Ectodermal cell (in vitro differentiated cells): ENCODE measurements at regions not wholly inside any gene's neighbourhood (a gene's known extent, or its start where the extent isn't known, plus 50 kb on each side); places are given as distances from the start of the nearest gene placed in this dataset.

ENCODE experiments used
- H3K27ac ChIP-seq: 2 replicates; pipeline ENCODE4 v1.7.0; 2013; ENCODE audit warnings: mild to moderate bottlenecking, low read depth, low read length; ENCODE audit not compliant: insufficient read depth, poor library complexity, severe bottlenecking
- H3K27me3 ChIP-seq: 2 replicates; pipeline ENCODE4 v1.7.0; 2013; ENCODE audit warnings: mild to moderate bottlenecking, low read length; ENCODE audit not compliant: insufficient read depth, control insufficient read depth, poor library complexity, severe bottlenecking
- H3K36me3 ChIP-seq: one replicate; pipeline ENCODE4 v1.7.0; 2013; ENCODE audit warnings: low read length; ENCODE audit not compliant: control insufficient read depth, insufficient read depth
- H3K4me1 ChIP-seq: one replicate; pipeline ENCODE4 v1.7.0; 2013; ENCODE audit warnings: low read length; ENCODE audit not compliant: control insufficient read depth, insufficient read depth
- H3K4me3 ChIP-seq: 2 replicates; pipeline ENCODE4 v1.7.0; 2013; ENCODE audit warnings: low read depth, low read length, control low read depth; ENCODE audit not compliant: insufficient read depth
- H3K9me3 ChIP-seq: 2 replicates; pipeline ENCODE4 v1.7.0; 2013; ENCODE audit warnings: mild to moderate bottlenecking, low read length, moderate library complexity; ENCODE audit not compliant: control insufficient read depth
- WGBS, 2 experiments: methylation state at CpG; one replicate each; pipeline ENCODE4 v1.1.7; 2013; ENCODE audit warnings: missing lambda C conversion rate in 2 of 2; 5-methylcytosine and 5-hydroxymethylcytosine counted together

DNA sequence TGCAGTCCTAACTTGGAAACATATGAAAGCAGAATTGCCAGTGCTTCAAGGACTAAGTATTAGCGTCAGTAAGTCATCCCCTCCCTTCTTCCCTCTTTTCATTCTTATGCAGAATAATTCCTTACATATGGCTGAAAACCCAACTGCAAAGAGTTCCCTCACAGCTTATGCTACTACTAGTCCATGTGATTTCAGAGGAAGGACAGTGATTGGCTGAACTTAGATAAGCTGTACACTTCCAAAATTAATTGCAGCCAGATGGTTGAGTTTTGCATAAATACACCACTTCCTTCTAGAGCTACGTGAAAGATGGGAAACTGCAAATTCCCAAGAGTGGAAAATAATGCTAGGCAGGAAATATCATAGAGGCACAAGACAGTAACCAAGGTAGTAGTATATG, 730.4 kb downstream of the OLFM4 start:
- Histone ChIP-seq H3K36me3 (no peaks in the 10 kb centered on the region), H3K27me3 (no peaks in the 10 kb centered on the region), H3K4me1 (no peaks in the 10 kb centered on the region), H3K9me3 (no peaks in the 10 kb centered on the region), H3K27ac (no peak overlapping the region), H3K4me3 (no peak overlapping the region)
- WGBS, 2 experiments = 76 to 81% methylated on average over 2 of the region's 2 CpGs

DNA sequence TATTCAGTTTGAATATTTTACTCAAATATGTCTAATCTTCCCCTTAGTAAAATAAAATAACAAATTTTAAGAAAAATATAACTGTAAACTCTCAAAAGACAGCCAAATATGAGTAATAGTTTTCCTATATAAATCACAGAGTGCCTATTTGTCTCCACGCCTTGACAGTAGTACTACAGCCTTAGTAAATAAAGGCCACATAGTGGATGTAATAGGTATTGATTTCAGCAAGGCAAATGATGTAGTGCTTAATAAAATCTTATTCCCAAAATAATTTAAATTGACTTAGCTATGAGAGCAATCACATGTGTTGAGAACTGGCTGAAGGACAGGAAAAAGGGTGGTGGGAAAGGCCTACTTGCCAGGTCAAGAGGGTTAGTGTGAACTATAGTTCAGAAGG, 747.2 kb downstream of the OLFM4 start:
- Histone ChIP-seq H3K4me1 (no peaks in the 10 kb centered on the region), H3K9me3 (no peaks in the 10 kb centered on the region), H3K36me3 (no peaks in the 10 kb centered on the region), H3K27me3 (no peaks in the 10 kb centered on the region), H3K27ac (no peak overlapping the region), H3K4me3 (no peak overlapping the region)
- no CpG with 5 or more reads among the region's 1 CpG for WGBS, 2 experiments

DNA sequence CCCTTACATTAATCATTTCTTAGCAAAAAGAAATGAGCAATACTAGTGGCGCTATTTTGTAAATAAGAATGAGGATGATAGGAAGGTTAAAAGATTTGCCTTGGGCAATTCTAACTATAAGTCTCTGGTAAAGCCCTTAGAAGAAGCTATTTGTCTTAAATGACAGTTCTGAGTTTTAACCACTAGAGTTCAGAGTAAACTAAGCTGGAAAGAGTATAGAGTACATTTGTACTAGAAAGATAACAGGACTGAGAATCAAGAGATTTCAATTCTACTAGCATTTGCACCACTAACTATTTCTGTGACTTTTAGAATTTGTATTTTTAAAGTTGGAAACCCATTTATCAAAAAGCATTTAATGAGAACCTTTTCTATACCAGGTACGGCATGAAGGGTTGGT, 750.3 kb downstream of the OLFM4 start:
- Histone ChIP-seq H3K4me3 (no peak overlapping the region), H3K27me3 (no peaks in the 10 kb centered on the region), H3K9me3 (no peaks in the 10 kb centered on the region), H3K27ac (no peak overlapping the region), H3K4me1 (no peaks in the 10 kb centered on the region), H3K36me3 (no peaks in the 10 kb centered on the region)
- 70 to 88% methylated on average over 1 of the region's 2 CpGs for WGBS, 2 experiments

- H3K4me3 ChIP-seq = no peak overlapping the region
- H3K27me3 ChIP-seq = no peaks in the 10 kb centered on the region
Observed at GRCh38 chr13:53781941-53782340, 753.3 kb downstream of the OLFM4 start.

DNA sequence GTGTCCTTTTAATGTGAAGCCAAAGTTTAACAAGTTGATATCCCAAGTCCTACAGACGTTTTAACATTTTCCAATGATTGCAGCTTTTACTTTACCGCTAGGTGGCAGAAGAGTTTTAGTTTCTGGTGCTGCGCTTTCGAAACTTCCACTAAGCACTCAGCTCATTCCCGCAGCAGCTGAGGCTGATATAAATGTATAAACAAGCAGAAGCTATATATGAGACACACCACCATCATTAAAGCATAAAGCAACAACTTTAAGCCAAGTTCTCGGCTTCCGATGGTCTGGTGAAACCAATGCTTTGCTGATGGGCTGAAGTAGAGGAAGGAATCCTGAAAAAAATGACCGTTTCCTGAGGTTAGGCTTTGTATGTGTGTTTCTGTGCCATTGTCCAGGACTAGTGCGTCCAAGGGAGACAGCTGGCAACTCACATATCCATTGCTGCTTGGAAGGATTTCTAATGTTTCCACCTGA, 753.9 kb downstream of the OLFM4 start:
- 36 to 37% methylated on average over 6 to 8 of the region's 9 CpGs for WGBS, 2 experiments
- Histone ChIP-seq H3K27ac (no peak overlapping the region), H3K36me3 (no peaks in the 10 kb centered on the region), H3K27me3 (no peaks in the 10 kb centered on the region), H3K9me3 (no peaks in the 10 kb centered on the region), H3K4me3 (no peak overlapping the region), H3K4me1 (no peaks in the 10 kb centered on the region)

More at GRCh38 chr13:53781941-53782340, 753.3 kb downstream of the OLFM4 start:
- Histone ChIP-seq H3K9me3 (no peaks in the 10 kb centered on the region), H3K4me1 (no peaks in the 10 kb centered on the region), H3K27ac (no peak overlapping the region), H3K36me3 (no peaks in the 10 kb centered on the region)
- WGBS, 2 experiments = 35 to 43% methylated on average over 6 of the region's 6 CpGs

DNA sequence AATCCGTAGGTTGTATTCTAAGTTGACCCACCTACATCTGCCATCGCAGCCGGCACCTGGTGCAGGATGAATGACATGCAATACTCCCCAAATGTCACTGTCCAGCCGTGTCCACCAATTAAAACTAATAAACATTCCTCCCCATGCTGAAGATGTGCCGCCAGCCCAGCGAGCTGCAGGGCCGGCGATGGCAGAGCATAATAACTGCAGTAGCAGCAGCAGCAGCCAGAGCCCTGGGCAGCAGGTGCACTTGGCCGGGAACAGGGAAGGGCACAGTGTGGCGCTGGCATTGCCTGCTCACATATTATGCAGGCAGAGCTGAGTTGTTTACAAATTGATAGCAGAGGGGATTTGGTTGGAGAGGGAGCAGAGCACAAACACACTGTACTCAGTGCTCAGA, 754.9 kb downstream of the OLFM4 start:
- H3K36me3 ChIP-seq = no peaks in the 10 kb centered on the region
- no peak overlapping the region for H3K4me3 ChIP-seq
- no peaks in the 10 kb centered on the region for H3K4me1 ChIP-seq
- no peaks in the 10 kb centered on the region for H3K27me3 ChIP-seq
- no peak overlapping the region for H3K27ac ChIP-seq
- 91 to 92% methylated on average over 10 of the region's 10 CpGs for WGBS, 2 experiments
- H3K9me3 ChIP-seq = no peaks in the 10 kb centered on the region

- Histone ChIP-seq H3K9me3 (no peaks in the 10 kb centered on the region), H3K4me3 (no peak overlapping the region), H3K27ac (no peak overlapping the region), H3K36me3 (no peaks in the 10 kb centered on the region), H3K27me3 (no peaks in the 10 kb centered on the region), H3K4me1 (no peaks in the 10 kb centered on the region)
- 57 to 90% methylated on average over 1 to 2 of the region's 3 CpGs for WGBS, 2 experiments
Observed at GRCh38 chr13:53788286-53788685, 759.7 kb downstream of the OLFM4 start.

- 92 to 95% methylated on average over 5 of the region's 5 CpGs for WGBS, 2 experiments
- Histone ChIP-seq H3K27me3 (no peaks in the 10 kb centered on the region), H3K9me3 (no peaks in the 10 kb centered on the region), H3K4me1 (no peaks in the 10 kb centered on the region), H3K27ac (no peak overlapping the region), H3K36me3 (no peaks in the 10 kb centered on the region), H3K4me3 (no peak overlapping the region)
Observed at GRCh38 chr13:53800011-53800410, 771.4 kb downstream of the OLFM4 start.

DNA sequence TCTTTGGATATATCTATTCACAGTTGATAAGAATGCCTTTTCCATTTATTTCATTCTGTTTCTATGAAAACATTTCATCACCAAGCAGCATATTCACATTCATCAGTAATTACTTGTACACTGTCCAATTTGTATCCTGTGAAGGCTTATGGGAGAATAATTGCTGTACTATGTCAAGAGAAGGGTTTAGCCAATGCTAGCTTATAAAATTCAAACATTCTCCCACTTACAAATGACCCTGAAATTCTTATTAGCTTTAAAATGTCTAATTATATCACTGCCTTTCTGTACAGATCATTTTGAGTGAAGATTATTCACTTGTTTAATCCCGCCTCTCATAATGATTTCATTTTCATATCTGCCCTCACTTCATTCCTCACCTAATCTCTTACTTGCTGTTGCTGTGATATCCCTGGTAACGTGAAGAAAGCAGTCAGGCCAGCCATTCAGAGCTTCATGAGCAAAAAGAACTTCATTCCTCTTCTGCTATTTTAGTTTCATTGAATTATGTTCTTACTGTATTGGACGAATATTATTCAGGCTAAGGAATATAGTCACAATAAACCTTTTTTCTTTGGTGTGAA, 778.7 kb downstream of the OLFM4 start:
- 87 to 91% methylated on average over 2 to 3 of the region's 3 CpGs for WGBS, 2 experiments
- H3K4me1 ChIP-seq = no peaks in the 10 kb centered on the region

DNA sequence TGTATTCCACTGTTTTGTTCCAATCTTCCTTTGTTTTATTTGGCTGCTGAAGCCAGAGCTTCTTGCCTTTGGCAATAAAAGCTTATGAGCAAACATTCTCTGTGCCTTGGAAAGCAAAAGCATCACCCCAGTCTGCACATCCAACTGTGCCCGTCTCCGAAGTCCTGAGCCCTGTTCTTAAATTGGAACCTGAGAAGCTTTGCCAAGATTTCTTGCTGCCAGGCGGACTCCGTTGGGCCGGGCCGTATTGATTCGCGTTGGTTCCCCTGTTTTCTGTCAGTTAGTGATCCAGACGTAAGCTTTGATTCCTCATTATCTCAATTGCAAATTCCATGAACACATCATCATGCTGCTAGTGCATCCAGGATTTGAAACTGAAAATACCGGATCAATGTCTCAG, 793.0 kb downstream of the OLFM4 start:
- Histone ChIP-seq H3K27ac (no peak overlapping the region), H3K27me3 (no peaks in the 10 kb centered on the region), H3K4me3 (no peak overlapping the region), H3K36me3 (no peaks in the 10 kb centered on the region), H3K4me1 (no peaks in the 10 kb centered on the region), H3K9me3 (no peaks in the 10 kb centered on the region)
- 94% methylated on average over 10 of the region's 10 CpGs for WGBS, 2 experiments

More for the DNA sequence above, 778.7 kb downstream of the OLFM4 start:
- Histone ChIP-seq H3K27me3 (no peaks in the 10 kb centered on the region), H3K27ac (no peak overlapping the region), H3K4me3 (no peak overlapping the region), H3K36me3 (no peaks in the 10 kb centered on the region), H3K9me3 (no peaks in the 10 kb centered on the region)

GRCh38 chr13:53822136-53822535, 793.5 kb downstream of the OLFM4 start:
- Histone ChIP-seq H3K27me3 (no peaks in the 10 kb centered on the region), H3K4me3 (no peak overlapping the region), H3K9me3 (no peaks in the 10 kb centered on the region), H3K36me3 (no peaks in the 10 kb centered on the region), H3K4me1 (no peaks in the 10 kb centered on the region), H3K27ac (no peak overlapping the region)
- 97 to 98% methylated on average over 5 of the region's 5 CpGs for WGBS, 2 experiments
